OCI-LY7 (cell line): ENCODE measurements at regions not wholly inside any gene's neighbourhood (a gene's known extent, or its start where the extent isn't known, plus 50 kb on each side); places are given as distances from the start of the nearest gene placed in this dataset.

ENCODE experiments used
- BruUV-seq: library from RNA; stranded (reverse); fragments of 400-500 nt; replicated peaks from 2 replicates; lab custom pipeline; 2021; lab: Mats Ljungman, UMichigan
- CTCF ChIA-PET: fragments of 300-600 bp; sonication (Branson Sonifier 250); formaldehyde crosslinking; loops from one replicate; lab custom pipeline; 2022; ENCODE audit warnings: antibody characterized with exemption; ENCODE audit not compliant: unreplicated experiment; lab: Charles Lee
- POLR2A ChIA-PET: fragments of 300-600 bp; sonication (Branson Sonifier 250); formaldehyde crosslinking; loops from one replicate; lab custom pipeline; 2022; ENCODE audit warnings: antibody characterized with exemption; lab: Charles Lee
- DNase-seq: peaks from one replicate; pipeline ENCODE4 v3.0.0-alpha.2; 2015; ENCODE audit warnings: low spot score
- H2AFZ ChIP-seq: fragments of 200-600 bp; sonication (generic), shearing (Covaris generic); 2 replicates; pipeline ENCODE4 v1.6.1; 2014; ENCODE audit warnings: mild to moderate bottlenecking, antibody characterized with exemption, low read length, moderate library complexity
- H3K27ac ChIP-seq: fragments of 200-600 bp; sonication (generic); 2 replicates; pipeline ENCODE4 v1.5.1; 2014; ENCODE audit warnings: mixed run types, low read depth, mild to moderate bottlenecking, moderate library complexity, low read length, inconsistent platforms; ENCODE audit not compliant: poor library complexity, severe bottlenecking
- H3K36me3 ChIP-seq: fragments of 200-600 bp; sonication (generic); 2 replicates; pipeline ENCODE4 v1.6.1; 2014; ENCODE audit warnings: mild to moderate bottlenecking, antibody characterized with exemption, low read length, moderate library complexity, mixed read lengths; ENCODE audit not compliant: insufficient read depth
- H3K4me1 ChIP-seq: fragments of 200-600 bp; sonication (generic); 2 replicates; pipeline ENCODE4 v1.5.1; 2014; ENCODE audit warnings: mild to moderate bottlenecking, low read length; ENCODE audit not compliant: insufficient read depth, poor library complexity, severe bottlenecking
- H3K4me2 ChIP-seq: fragments of 200-600 bp; sonication (generic); 2 replicates; pipeline ENCODE4 v1.6.1; 2014; ENCODE audit warnings: mild to moderate bottlenecking, low read length
- H3K4me3 ChIP-seq: fragments of 200-600 bp; sonication (generic); 2 replicates; pipeline ENCODE4 v1.5.1; 2014; ENCODE audit warnings: mild to moderate bottlenecking, low read depth, low read length; ENCODE audit not compliant: poor library complexity, severe bottlenecking
- H3K79me2 ChIP-seq: fragments of 200-600 bp; sonication (generic); 2 replicates; pipeline ENCODE4 v1.6.1; 2016; ENCODE audit warnings: low read depth, mild to moderate bottlenecking, low read length, moderate library complexity, mixed read lengths; ENCODE audit not compliant: insufficient read depth
- H3K9me2 ChIP-seq: fragments of 200-600 bp; sonication (generic); 2 replicates; pipeline ENCODE4 v1.6.1; 2016; ENCODE audit warnings: mild to moderate bottlenecking, low read length, mixed read lengths; ENCODE audit not compliant: insufficient read depth
- H3K9me3 ChIP-seq: fragments of 200-600 bp; sonication (generic); 2 replicates; pipeline ENCODE4 v1.6.1; 2014; ENCODE audit warnings: mild to moderate bottlenecking, mixed run types, low read length, mixed read lengths
- H4K20me1 ChIP-seq: fragments of 200-600 bp; sonication (generic); 2 replicates; pipeline ENCODE4 v1.6.1; 2014; ENCODE audit warnings: mild to moderate bottlenecking, antibody characterized with exemption, low read length, moderate library complexity, mixed read lengths; ENCODE audit not compliant: insufficient read depth
- EZH2phosphoT487 ChIP-seq: fragments of 200-600 bp; sonication (generic); IDR thresholded peaks from 2 replicates; pipeline ENCODE4 v1.6.1; 2018; ENCODE audit warnings: low read depth, borderline replicate concordance, mild to moderate bottlenecking, mixed run types, antibody characterized with exemption, low read length, moderate library complexity, mixed read lengths
- intact Hi-C: fragments of 100-400 bp; cut with micrococcal nuclease; formaldehyde crosslinking; loops from one replicate; pipeline ENCODE4 v1.10.0; 2022; ENCODE audit not compliant: unreplicated experiment
- TF ChIP-seq, protein P1 (sequence below): fragments of 200-600 bp; sonication (generic); conservative IDR thresholded peaks from 2 replicates; pipeline ENCODE4 v1.5.1; 2014; ENCODE audit warnings: mild to moderate bottlenecking, antibody characterized with exemption, low read length, moderate library complexity, mixed read lengths

DNA sequence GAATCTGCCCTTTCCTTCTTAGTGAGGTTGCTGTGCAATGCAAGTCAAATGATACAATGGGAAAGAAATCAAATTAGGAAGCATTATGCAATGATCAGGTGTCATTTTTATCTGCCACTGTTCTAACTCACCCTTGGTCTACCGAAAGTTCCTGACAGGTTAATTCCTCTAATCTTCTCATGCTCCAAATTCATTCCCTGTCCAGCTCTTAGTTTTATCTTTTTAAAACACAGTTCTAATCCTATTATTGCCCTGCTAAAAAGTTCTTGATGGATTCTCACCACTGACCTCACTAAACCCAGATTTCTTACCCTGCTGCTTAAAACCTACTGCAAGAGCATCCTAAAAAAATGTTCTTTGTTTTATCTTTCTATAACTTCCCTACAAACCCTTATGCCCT is 1000.9 kb downstream of the CDH18 start:
- ChIA-PET POLR2A (no interaction called here), CTCF (no interaction called here)
- H3K36me3 ChIP-seq: no peaks in the 10 kb centered on the region
- no peak overlapping the region for H3K4me3 ChIP-seq
- H3K4me1 ChIP-seq: no peaks in the 10 kb centered on the region
- no peaks in the 10 kb centered on the region for H4K20me1 ChIP-seq
- no TSS peak for BruUV-seq
- H3K4me2 ChIP-seq: no peak overlapping the region
- no peaks in the 10 kb centered on the region for H3K79me2 ChIP-seq
- no peaks in the 10 kb centered on the region for H3K9me3 ChIP-seq
- H3K9me2 ChIP-seq: no peaks in the 10 kb centered on the region
- DNase-seq: no peak
- TF ChIP-seq, protein P1, sequence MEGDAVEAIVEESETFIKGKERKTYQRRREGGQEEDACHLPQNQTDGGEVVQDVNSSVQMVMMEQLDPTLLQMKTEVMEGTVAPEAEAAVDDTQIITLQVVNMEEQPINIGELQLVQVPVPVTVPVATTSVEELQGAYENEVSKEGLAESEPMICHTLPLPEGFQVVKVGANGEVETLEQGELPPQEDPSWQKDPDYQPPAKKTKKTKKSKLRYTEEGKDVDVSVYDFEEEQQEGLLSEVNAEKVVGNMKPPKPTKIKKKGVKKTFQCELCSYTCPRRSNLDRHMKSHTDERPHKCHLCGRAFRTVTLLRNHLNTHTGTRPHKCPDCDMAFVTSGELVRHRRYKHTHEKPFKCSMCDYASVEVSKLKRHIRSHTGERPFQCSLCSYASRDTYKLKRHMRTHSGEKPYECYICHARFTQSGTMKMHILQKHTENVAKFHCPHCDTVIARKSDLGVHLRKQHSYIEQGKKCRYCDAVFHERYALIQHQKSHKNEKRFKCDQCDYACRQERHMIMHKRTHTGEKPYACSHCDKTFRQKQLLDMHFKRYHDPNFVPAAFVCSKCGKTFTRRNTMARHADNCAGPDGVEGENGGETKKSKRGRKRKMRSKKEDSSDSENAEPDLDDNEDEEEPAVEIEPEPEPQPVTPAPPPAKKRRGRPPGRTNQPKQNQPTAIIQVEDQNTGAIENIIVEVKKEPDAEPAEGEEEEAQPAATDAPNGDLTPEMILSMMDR: no peak
- no peak for TF ChIP-seq EZH2phosphoT487
- intact Hi-C loops: no loop called here
- no peak overlapping the region for H3K27ac ChIP-seq
- H2AFZ ChIP-seq: 0 out of 2 replicates have a peak overlapping the region, but pooled peaks have one; percentile 22

DNA sequence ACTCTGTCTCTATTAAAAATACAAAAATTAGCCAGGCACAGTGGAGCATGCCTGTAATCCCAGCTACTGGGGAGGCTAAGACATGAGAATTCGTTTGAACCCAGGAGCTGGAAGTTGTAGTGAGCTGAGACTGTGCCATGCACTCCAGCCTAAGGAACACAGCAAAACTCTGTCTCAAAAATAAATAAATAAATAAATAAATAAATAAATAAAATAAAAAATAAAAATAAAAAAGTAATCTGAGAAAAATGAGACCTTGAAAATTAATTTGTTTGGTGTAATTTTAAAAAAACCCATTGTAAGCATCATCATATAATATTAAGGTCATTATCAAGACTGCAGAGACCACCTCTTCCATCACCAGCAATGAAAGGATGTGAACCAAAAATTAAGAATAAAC is 997.1 kb downstream of the CDH18 start:
- Histone ChIP-seq H3K27ac (no peak overlapping the region), H3K4me1 (no peaks in the 10 kb centered on the region), H3K4me2 (no peak overlapping the region), H3K4me3 (no peak overlapping the region), H3K36me3 (no peaks in the 10 kb centered on the region), H3K9me2 (no peaks in the 10 kb centered on the region), H2AFZ (no peak overlapping the region), H3K79me2 (no peaks in the 10 kb centered on the region), H4K20me1 (no peaks in the 10 kb centered on the region), H3K9me3 (no peaks in the 10 kb centered on the region)
- CTCF ChIA-PET: no interaction called here
- no TSS peak for BruUV-seq
- POLR2A ChIA-PET: no interaction called here
- TF ChIP-seq, protein P1: no peak
- no peak for DNase-seq
- intact Hi-C loops: no loop called here

DNA sequence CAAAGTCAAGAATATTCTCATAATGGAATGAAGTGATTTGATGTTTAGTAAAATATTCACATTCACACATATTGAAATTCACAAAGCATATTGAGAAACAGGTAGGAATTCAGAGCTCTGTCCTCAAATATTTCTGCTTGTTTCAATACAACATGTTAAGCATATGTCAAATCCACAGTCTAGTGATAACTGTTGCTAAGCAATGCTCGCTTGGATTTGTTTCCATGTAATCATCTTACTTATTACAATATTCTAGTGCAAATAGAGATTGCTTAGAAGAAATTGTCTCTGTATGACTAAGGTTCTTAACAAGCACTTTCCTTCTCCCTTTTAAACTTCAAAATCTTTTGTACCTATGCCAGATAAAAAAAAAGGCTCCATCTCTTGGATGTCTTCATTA is 995.7 kb downstream of the CDH18 start:
- DNase-seq: no peak
- Histone ChIP-seq H2AFZ (no peak overlapping the region), H3K4me1 (no peaks in the 10 kb centered on the region), H3K79me2 (no peaks in the 10 kb centered on the region; the same call in 1 of the 2 replicates), H3K4me2 (no peak overlapping the region), H3K4me3 (no peak overlapping the region), H4K20me1 (no peaks in the 10 kb centered on the region), H3K9me3 (no peaks in the 10 kb centered on the region), H3K9me2 (no peaks in the 10 kb centered on the region), H3K36me3 (no peaks in the 10 kb centered on the region), H3K27ac (no peak overlapping the region)
- intact Hi-C loops: no loop called here
- BruUV-seq: no TSS peak
- TF ChIP-seq, protein P1: no peak
- no peak for TF ChIP-seq EZH2phosphoT487
- POLR2A ChIA-PET: interaction anchor here (0.6 kb wide), 1 partner anchor 8 kb away, joined by 3 read pairs; no protein-coding TSS in a partner anchor
- CTCF ChIA-PET: no interaction called here
